Bronchial epithelial cell (primary cell): ENCODE measurements at regions not wholly inside any gene's neighbourhood (a gene's known extent, or its start where the extent isn't known, plus 50 kb on each side); places are given as distances from the start of the nearest gene placed in this dataset.

Source experiments
- DNase-seq: peaks from one replicate; pipeline ENCODE4 v3.0.0-alpha.2; 2010; ENCODE audit warnings: low read depth
- FAIRE-seq: peaks from 2 replicates; lab custom pipeline; 2011; peaks lifted over from hg19 to GRCh38; lab: Jason Lieb, UNC
- H3K27me3 ChIP-seq: 2 replicates; pipeline ENCODE4 v1.5.1; 2011; ENCODE audit warnings: low read length; ENCODE audit not compliant: control insufficient read depth, insufficient read depth
- H3K36me3 ChIP-seq: 2 replicates; pipeline ENCODE4 v1.5.1; 2011; ENCODE audit warnings: low read length; ENCODE audit not compliant: control insufficient read depth, insufficient read depth
- H3K4me3 ChIP-seq: 2 replicates; pipeline ENCODE4 v1.5.1; 2011; ENCODE audit warnings: mild to moderate bottlenecking, low read depth, low read length, control low read depth
- CTCF ChIP-seq: IDR thresholded peaks from 2 replicates; pipeline ENCODE4 v1.5.1; 2011; ENCODE audit warnings: mild to moderate bottlenecking, moderate library complexity, low read length, control low read depth, inconsistent platforms; ENCODE audit not compliant: insufficient read depth, severe bottlenecking

DNA sequence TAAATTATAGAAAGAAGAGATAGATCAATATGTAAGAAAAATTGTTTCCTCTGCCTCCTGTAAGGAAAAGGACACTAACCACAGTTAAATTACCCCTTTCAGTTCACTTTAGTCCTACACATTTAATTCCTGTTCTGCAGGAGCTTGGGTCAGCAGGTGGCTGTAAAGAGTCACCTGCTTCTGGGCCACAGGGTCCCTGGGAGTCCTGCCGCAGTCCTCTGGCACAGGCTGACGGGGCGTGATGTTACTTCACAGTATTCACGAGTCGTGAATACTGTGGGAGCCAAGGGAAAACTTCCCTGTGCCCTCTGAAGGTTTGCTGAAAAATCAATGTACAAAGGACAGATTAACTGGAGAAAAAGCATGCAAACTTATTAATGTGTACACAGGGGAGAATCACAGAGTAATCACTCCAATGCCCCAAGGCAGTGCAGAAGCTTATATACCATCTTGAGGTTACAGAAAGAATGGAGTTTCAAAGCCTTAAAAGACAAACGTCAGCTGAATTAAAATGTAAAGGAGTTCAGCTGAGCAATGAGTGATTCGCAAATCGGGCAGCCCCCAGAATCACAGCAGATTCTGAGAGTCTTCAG is 125.8 kb upstream of the TMTC4 start:
- Histone ChIP-seq H3K4me3 (no peak overlapping the region), H3K27me3 (no peaks in the 10 kb centered on the region), H3K36me3 (no peaks in the 10 kb centered on the region)
- DNase-seq (no peak), FAIRE-seq (no peak)
- no peak for TF ChIP-seq CTCF

GRCh38 chr13:100798739-100799361 is 124.3 kb upstream of the TMTC4 start:
- H3K36me3 ChIP-seq, result no peaks in the 10 kb centered on the region
- DNase-seq (peak; percentile 46), FAIRE-seq (no peak)
- no peak for TF ChIP-seq CTCF
- H3K4me3 ChIP-seq, result no peak overlapping the region
- H3K27me3 ChIP-seq, result no peaks in the 10 kb centered on the region

GRCh38 chr13:100797921-100798320 is 123.3 kb upstream of the TMTC4 start:
- DNase-seq (no peak), FAIRE-seq (no peak)
- H3K4me3 ChIP-seq, result no peak overlapping the region
- H3K27me3 ChIP-seq, result no peaks in the 10 kb centered on the region
- no peaks in the 10 kb centered on the region for H3K36me3 ChIP-seq
- no peak for TF ChIP-seq CTCF

DNA sequence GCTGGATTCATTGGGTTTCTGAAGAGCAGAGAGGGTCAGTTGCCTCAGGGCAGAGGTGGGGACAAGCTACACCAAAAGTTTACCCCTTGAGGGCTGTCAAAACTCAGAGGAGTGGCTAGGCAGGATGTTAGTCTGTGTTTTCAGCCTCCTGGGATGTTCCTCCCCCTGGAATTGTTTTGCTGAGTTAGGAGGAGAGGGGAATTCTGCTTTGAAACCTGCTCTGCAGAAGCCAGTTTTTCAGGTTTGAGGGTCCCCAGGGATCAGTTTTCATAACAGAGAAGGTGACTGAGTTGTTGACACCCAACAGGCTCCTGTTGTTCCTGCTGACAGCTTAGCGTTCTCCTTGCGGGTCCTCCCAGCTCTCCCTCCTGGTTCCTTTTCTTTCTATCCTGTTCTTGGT is 121.9 kb upstream of the TMTC4 start:
- no peak for TF ChIP-seq CTCF
- no peak for DNase-seq
- no peak for FAIRE-seq
- no peaks in the 10 kb centered on the region for H3K36me3 ChIP-seq
- no peak overlapping the region for H3K4me3 ChIP-seq
- H3K27me3 ChIP-seq, result no peaks in the 10 kb centered on the region

DNA sequence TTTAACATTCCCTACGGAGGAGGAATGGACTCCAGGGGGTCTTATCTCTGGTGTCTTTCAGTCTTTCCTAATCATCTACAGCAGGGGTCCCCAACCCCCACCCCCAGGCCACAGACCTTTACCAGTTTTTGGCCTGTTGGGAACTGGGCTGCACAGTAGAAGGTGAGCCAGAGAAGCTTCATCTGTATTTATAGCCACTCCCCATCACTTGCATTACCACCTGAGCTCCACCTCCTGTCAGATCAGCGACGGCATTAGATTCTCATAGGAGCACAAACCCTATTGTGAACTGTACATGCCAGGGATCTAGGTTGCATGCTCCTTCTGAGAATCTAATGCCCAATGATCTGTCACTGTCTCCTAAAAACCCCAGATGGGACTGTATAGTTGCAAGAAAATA is 120.0 kb upstream of the TMTC4 start:
- DNase-seq, result no peak
- no peaks in the 10 kb centered on the region for H3K36me3 ChIP-seq
- H3K4me3 ChIP-seq, result no peak overlapping the region
- no peaks in the 10 kb centered on the region for H3K27me3 ChIP-seq
- FAIRE-seq, result no peak
- TF ChIP-seq CTCF, result no peak

DNA sequence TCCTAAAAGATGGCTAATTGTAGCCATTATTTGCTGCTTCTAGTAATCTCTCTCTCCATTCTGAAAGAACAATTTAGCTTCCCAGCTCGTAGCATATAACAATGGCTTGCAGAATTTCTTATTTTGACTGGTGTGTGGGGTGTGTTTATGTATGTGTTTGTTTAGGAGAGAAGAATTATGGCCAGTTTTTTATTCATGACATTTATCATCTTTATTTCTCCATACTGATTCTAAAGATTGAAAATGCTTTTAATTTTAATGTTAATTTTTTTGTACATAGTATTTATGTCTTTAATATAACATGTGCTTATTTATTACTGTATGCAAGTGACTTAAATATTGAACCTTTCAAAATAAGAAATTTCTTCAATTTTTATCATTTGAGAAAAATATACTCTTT is 115.8 kb upstream of the TMTC4 start:
- no peak for TF ChIP-seq CTCF
- DNase-seq, result no peak
- FAIRE-seq, result no peak
- Histone ChIP-seq H3K27me3 (no peaks in the 10 kb centered on the region), H3K4me3 (no peak overlapping the region), H3K36me3 (no peaks in the 10 kb centered on the region)
